Kidney (tissue), 13 donors: ENCODE measurements at regions not wholly inside any gene's neighbourhood (a gene's known extent, or its start where the extent isn't known, plus 50 kb on each side); places are given as distances from the start of the nearest gene placed in this dataset.

Experiments used
- DNase-seq, 5 donors: peaks; one replicate each; pipeline ENCODE4 v3.0.0-alpha.2; 2013 to 2020
- FAIRE-seq: peaks from 2 replicates; lab custom pipeline; 2012; peaks lifted over from hg19 to GRCh38; lab: Jason Lieb, UNC
- H3K27ac ChIP-seq, 2 donors: one replicate each; pipeline ENCODE4 v1.7.0; 2013; ENCODE audit warnings: low read depth in 2 of 2, low read length in 2 of 2, inconsistent platforms in 1 of 2
- H3K27me3 ChIP-seq: one replicate; pipeline ENCODE4 v1.7.1; 2013; ENCODE audit warnings: low read length, inconsistent platforms; ENCODE audit not compliant: control insufficient read depth, insufficient read depth
- H3K36me3 ChIP-seq, 3 donors: one replicate each; pipeline versions ENCODE4 v1.7.0 to v1.7.1; 2013; ENCODE audit warnings: low read length in 3 of 3, control low read depth in 1 of 3, inconsistent platforms in 1 of 3; ENCODE audit not compliant: insufficient read depth in 3 of 3, control insufficient read depth in 2 of 3
- H3K4me1 ChIP-seq, 3 donors: one replicate each; pipeline versions ENCODE4 v1.7.0 to v1.7.1; 2013; ENCODE audit warnings: low read length in 3 of 3, inconsistent platforms in 1 of 3, low read depth in 1 of 3; ENCODE audit not compliant: control insufficient read depth in 2 of 3, insufficient read depth in 2 of 3
- H3K4me3 ChIP-seq, 3 donors: one replicate each; pipeline versions ENCODE4 v1.7.0 to v1.8.1; 2013; ENCODE audit warnings: low read length in 3 of 3, control low read depth in 1 of 3, inconsistent platforms in 1 of 3
- H3K9ac ChIP-seq, 3 donors: one replicate each; pipeline versions ENCODE4 v1.7.0 to v1.7.1; 2013; ENCODE audit warnings: low read length in 3 of 3, control low read depth in 1 of 3, inconsistent platforms in 1 of 3
- H3K9me3 ChIP-seq, 3 donors: one replicate each; pipeline versions ENCODE4 v1.7.0 to v1.7.1; 2013; ENCODE audit warnings: low read length in 3 of 3, control low read depth in 1 of 3, inconsistent platforms in 1 of 3; ENCODE audit not compliant: control insufficient read depth in 2 of 3, insufficient read depth in 1 of 3
- CTCF ChIP-seq: IDR thresholded peaks from 3 replicates; pipeline ENCODE4 v1.5.1; 2012; ENCODE audit warnings: mild to moderate bottlenecking, moderate library complexity, borderline replicate concordance; ENCODE audit not compliant: insufficient read depth; ENCODE audit errors: extremely low read depth
- intact Hi-C: fragments of 100-400 bp; cut with DNase I; formaldehyde crosslinking; loops from one replicate; pipeline ENCODE4 v1.11.1; 2022
- donor health status: control.
- donor health status: control.
- donor health status: control.
- donor health status: control.
- donor health status: control.
- donor health status: DM: yes; HTN: yes; CAD: no.
- donor health status: Normal renal cell carcinoma (clear cell type).

- intact Hi-C loops, result no loop called here
- Histone ChIP-seq H3K27ac (no peak overlapping the region), H3K27me3 (no peaks in the 10 kb centered on the region), H3K36me3 (no peaks in the 10 kb centered on the region), H3K4me3 (no peak overlapping the region), H3K4me1 (no peaks in the 10 kb centered on the region), H3K9me3 (no peaks in the 10 kb centered on the region), H3K9ac (no peak overlapping the region)
- TF ChIP-seq CTCF, result no peak
- DNase-seq, result no peak
- no peak for FAIRE-seq
Observed at GRCh38 chr4:133865612-133866327, 335.8 kb downstream of the PABPC4L start.

GRCh38 chr4:133863153-133863552, 338.4 kb downstream of the PABPC4L start:
- no peak for TF ChIP-seq CTCF
- H3K4me1 ChIP-seq, result no peaks in the 10 kb centered on the region
- DNase-seq (no peak), FAIRE-seq (no peak)
- no peaks in the 10 kb centered on the region for H3K36me3 ChIP-seq
- no peaks in the 10 kb centered on the region for H3K27me3 ChIP-seq
- H3K9me3 ChIP-seq, result no peaks in the 10 kb centered on the region
- no peak overlapping the region for H3K4me3 ChIP-seq
- no peak overlapping the region for H3K9ac ChIP-seq
- intact Hi-C loops, result no loop called here
- no peak overlapping the region for H3K27ac ChIP-seq

GRCh38 chr4:133856731-133857355, 344.7 kb downstream of the PABPC4L start:
- Histone ChIP-seq H3K27me3 (no peaks in the 10 kb centered on the region), H3K27ac (no peak overlapping the region), H3K4me3 (no peak overlapping the region), H3K4me1 (no peaks in the 10 kb centered on the region), H3K36me3 (no peaks in the 10 kb centered on the region), H3K9ac (no peak overlapping the region), H3K9me3 (no peaks in the 10 kb centered on the region)
- intact Hi-C loops, result no loop called here
- FAIRE-seq, result no peak
- TF ChIP-seq CTCF, result no peak
- DNase-seq, result no peak
